Fibroblast of villous mesenchyme (primary cell): ENCODE measurements at regions not wholly inside any gene's neighbourhood (a gene's known extent, or its start where the extent isn't known, plus 50 kb on each side); places are given as distances from the start of the nearest gene placed in this dataset.

Experiments used
- DNase-seq: peaks from one replicate; pipeline ENCODE4 v3.0.0-alpha.2; 2010; ENCODE audit warnings: low read depth
- H3K4me3 ChIP-seq: 2 replicates; pipeline ENCODE4 v1.5.1; 2011; ENCODE audit warnings: low read depth, mild to moderate bottlenecking, low read length
- CTCF ChIP-seq: IDR thresholded peaks from 2 replicates; pipeline ENCODE4 v1.5.1; 2012; ENCODE audit warnings: low read depth, mild to moderate bottlenecking, low read length; ENCODE audit not compliant: insufficient read depth

- no peak for TF ChIP-seq CTCF
- DNase-seq, result no peak
- H3K4me3 ChIP-seq, result no peak overlapping the region
Measured at GRCh38 chr9:105051897-105052296, 123.9 kb upstream of the ABCA1 start.

GRCh38 chr9:105052346-105052745 lies 124.4 kb upstream of the ABCA1 start:
- H3K4me3 ChIP-seq, result no peak overlapping the region
- no peak for TF ChIP-seq CTCF
- DNase-seq, result no peak

GRCh38 chr9:105053209-105053652 lies 125.3 kb upstream of the ABCA1 start:
- DNase-seq, result peak; percentile 93
- H3K4me3 ChIP-seq, result no peak overlapping the region
- no peak for TF ChIP-seq CTCF

GRCh38 chr9:105054491-105054890 lies 126.5 kb upstream of the ABCA1 start:
- no peak overlapping the region for H3K4me3 ChIP-seq
- peak; percentile 96 for DNase-seq
- TF ChIP-seq CTCF, result no peak

GRCh38 chr9:105055917-105056316 lies 128.0 kb upstream of the ABCA1 start:
- TF ChIP-seq CTCF, result no peak
- peak; percentile 57 for DNase-seq
- H3K4me3 ChIP-seq, result no peak overlapping the region

GRCh38 chr9:105057551-105057950 lies 129.6 kb upstream of the ABCA1 start:
- no peak for TF ChIP-seq CTCF
- no peak for DNase-seq
- no peak overlapping the region for H3K4me3 ChIP-seq

GRCh38 chr9:105059252-105059651 lies 131.3 kb upstream of the ABCA1 start:
- H3K4me3 ChIP-seq, result no peak overlapping the region
- no peak for DNase-seq
- no peak for TF ChIP-seq CTCF
